Ovary (tissue), 7 donors: ENCODE measurements at regions not wholly inside any gene's neighbourhood (a gene's known extent, or its start where the extent isn't known, plus 50 kb on each side); places are given as distances from the start of the nearest gene placed in this dataset.
"Not testable (repeated sequence)": the region's sequence is repeated elsewhere in the genome, so short reads cannot be mapped to it uniquely, and the experiment has no call there.

Source experiments
- DNase-seq, 5 donors: peaks; one replicate each; pipeline ENCODE4 v3.0.0-alpha.2; 2019 to 2020
- H3K27ac ChIP-seq, 2 donors: fragments of 200-600 bp; one replicate each; pipeline versions ENCODE4 v1.5.1 to v1.8.0; 2019 to 2022
- H3K27me3 ChIP-seq: fragments of 200-600 bp; one replicate; pipeline ENCODE4 v1.8.0; 2022
- H3K36me3 ChIP-seq: fragments of 200-600 bp; sonication (generic); one replicate; pipeline ENCODE4 v1.5.1; 2019
- H3K4me1 ChIP-seq: one replicate; pipeline ENCODE4 v1.8.1; 2013; ENCODE audit warnings: mild to moderate bottlenecking, moderate library complexity; ENCODE audit not compliant: insufficient read depth
- H3K4me3 ChIP-seq: fragments of 200-600 bp; sonication (generic); one replicate; pipeline ENCODE4 v1.5.1; 2017
- H3K9me3 ChIP-seq, 2 donors: fragments of 200-600 bp in 1 of 2; sonication (generic) in 1 of 2; one replicate each; pipeline versions ENCODE4 v1.5.1 to v1.8.1; 2013 to 2019; ENCODE audit warnings: mild to moderate bottlenecking in 1 of 2, moderate library complexity in 1 of 2
- CTCF ChIP-seq, 3 donors: fragments of 450-650 bp in 2 of 3; fragments of 200-600 bp in 1 of 3; IDR thresholded peaks; one replicate each; pipeline versions ENCODE4 v1.5.1 to v1.8.0; 2016 to 2022; ENCODE audit warnings: antibody characterized with exemption in 3 of 3, mild to moderate bottlenecking in 1 of 3
- EP300 ChIP-seq: sonication (generic); formaldehyde crosslinking; IDR thresholded peaks from one replicate; pipeline ENCODE4 v1.6.1; 2017; ENCODE audit warnings: antibody characterized with exemption
- POLR2A ChIP-seq: fragments of 450-650 bp; IDR thresholded peaks from one replicate; pipeline ENCODE4 v1.6.1; 2017; ENCODE audit warnings: antibody characterized with exemption, mild to moderate bottlenecking, moderate library complexity
- WGBS, 3 donors: extraction: QIAGEN DNeasy Blood & Tissue Kit in 1 of 3; methylation state at CpG; one replicate each; pipeline versions ENCODE4 v1.1.5 to v1.1.7; 2013 to 2017; 5-methylcytosine and 5-hydroxymethylcytosine counted together
- intact Hi-C, 4 donors: fragments of 100-400 bp; cut with DNase I; formaldehyde crosslinking; loops; one replicate each; pipeline versions ENCODE4 v1.11.0 to v1.15.1; 2022 to 2023
- donor health status: DM: no; HTN: no; CAD: no; lungs with moderate emphysema.
- donor health status: DM: no; HTN: no; CAD: no.
- donor health status: Bipolar disorder and iron deficiency.
- donor health status: DM: no; HTN: no; CAD: no.
- donor health status: DM: yes; HTN: yes; CAD: no.

- intact Hi-C loops: no loop called here
- 63 to 68% (median 67%) methylated on average over 6 of the region's 6 CpGs for WGBS, 3 donors
- Histone ChIP-seq H3K27ac (no peak overlapping the region), H3K4me1 (no peaks in the 10 kb centered on the region), H3K36me3 (no peaks in the 10 kb centered on the region), H3K4me3 (no peak overlapping the region), H3K9me3 (no peaks in the 10 kb centered on the region), H3K27me3 (no peaks in the 10 kb centered on the region)
- no peak for DNase-seq
- no peak for TF ChIP-seq EP300
- no peak for TF ChIP-seq CTCF (IDR thresholded peaks at IDR 0.05)
- TF ChIP-seq POLR2A: no peak
Measured at GRCh38 chr13:19053561-19053960, 128.1 kb downstream of the TUBA3C start.

GRCh38 chr13:19052931-19053330 lies 128.7 kb downstream of the TUBA3C start:
- no peak for DNase-seq
- intact Hi-C loops: no loop called here
- Histone ChIP-seq H3K27me3 (no peaks in the 10 kb centered on the region), H3K27ac (no peak overlapping the region), H3K9me3 (no peaks in the 10 kb centered on the region), H3K4me3 (no peak overlapping the region), H3K36me3 (no peaks in the 10 kb centered on the region), H3K4me1 (no peaks in the 10 kb centered on the region)
- no peak for TF ChIP-seq POLR2A
- no peak for TF ChIP-seq EP300
- TF ChIP-seq CTCF (IDR thresholded peaks at IDR 0.05): no peak
- 68 to 87% (median 73%) methylated on average over 11 of the region's 11 CpGs for WGBS, 3 donors

GRCh38 chr13:19052180-19052579 lies 129.4 kb downstream of the TUBA3C start:
- H3K4me3 ChIP-seq: no peak overlapping the region
- H3K27me3 ChIP-seq: no peaks in the 10 kb centered on the region
- no peaks in the 10 kb centered on the region for H3K4me1 ChIP-seq
- WGBS, 3 donors: 63 to 79% (median 78%) methylated on average over 6 of the region's 6 CpGs
- intact Hi-C loops: no loop called here
- no peaks in the 10 kb centered on the region for H3K36me3 ChIP-seq
- H3K9me3 ChIP-seq: no peaks in the 10 kb centered on the region
- no peak for DNase-seq
- no peak overlapping the region for H3K27ac ChIP-seq
- TF ChIP-seq CTCF (IDR thresholded peaks at IDR 0.05) (no peak), EP300 (no peak), POLR2A (no peak)

DNA sequence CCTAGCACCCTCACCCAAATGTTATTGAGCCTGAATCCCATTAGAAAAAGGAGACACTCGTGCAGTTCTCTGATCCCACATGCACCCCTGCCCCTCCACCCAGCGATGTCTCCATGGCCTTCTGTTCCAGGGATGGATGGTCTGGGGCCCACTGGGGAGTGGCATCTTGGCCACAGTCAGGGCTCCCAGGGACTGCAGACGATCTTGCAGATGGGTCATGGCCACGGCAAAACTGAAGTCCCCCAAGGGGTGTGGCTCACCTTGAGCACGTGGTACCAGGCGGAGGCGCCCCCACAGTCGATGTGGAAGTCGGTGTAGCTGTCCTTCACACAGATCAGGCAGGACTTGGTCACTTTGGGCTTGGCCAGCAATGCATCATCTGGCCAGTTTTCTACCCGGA lies 130.7 kb downstream of the TUBA3C start:
- intact Hi-C loops: no loop called here
- no peak overlapping the region for H3K4me3 ChIP-seq
- no peaks in the 10 kb centered on the region for H3K27me3 ChIP-seq
- DNase-seq: no peak
- 68 to 81% (median 72%) methylated on average over 10 of the region's 10 CpGs for WGBS, 3 donors
- H3K36me3 ChIP-seq: no peaks in the 10 kb centered on the region
- no peaks in the 10 kb centered on the region for H3K4me1 ChIP-seq
- no peaks in the 10 kb centered on the region for H3K9me3 ChIP-seq
- TF ChIP-seq POLR2A (no peak), CTCF (IDR thresholded peaks at IDR 0.05) (no peak), EP300 (no peak)
- no peak overlapping the region for H3K27ac ChIP-seq

- intact Hi-C loops, H3K27me3 ChIP-seq, H3K4me1 ChIP-seq, H3K4me3 ChIP-seq, H3K36me3 ChIP-seq, H3K9me3 ChIP-seq, DNase-seq, H3K27ac ChIP-seq: not testable (repeated sequence)
- WGBS, 3 donors: 81 to 87% (median 84%) methylated on average over 12 to 13 of the region's 13 CpGs
Measured at GRCh38 chr13:19049624-19050023, 132.0 kb downstream of the TUBA3C start.
